Esophagus squamous epithelium (tissue), 5 donors: ENCODE measurements at regions not wholly inside any gene's neighbourhood (a gene's known extent, or its start where the extent isn't known, plus 50 kb on each side); places are given as distances from the start of the nearest gene placed in this dataset.
"Not testable (repeated sequence)": the region's sequence is repeated elsewhere in the genome, so short reads cannot be mapped to it uniquely, and the experiment has no call there.

Experiments
- DNase-seq: peaks from one replicate; lab custom pipeline; 2025; lab: John Stamatoyannopoulos, UW
- H3K27ac ChIP-seq, 4 donors: fragments of 200-600 bp; sonication (generic); one replicate each; pipeline ENCODE4 v1.5.1; 2016 to 2019; ENCODE audit warnings: mild to moderate bottlenecking in 1 of 4
- H3K27me3 ChIP-seq, 4 donors: fragments of 200-600 bp; sonication (generic); 1 replicate in 3 of 4; 2 replicates in 1 of 4; pipeline versions ENCODE4 v1.5.1 to v1.6.0; 2017 to 2021; ENCODE audit warnings: antibody characterized with exemption in 1 of 4
- H3K36me3 ChIP-seq, 3 donors: fragments of 200-600 bp; sonication (generic); one replicate each; pipeline ENCODE4 v1.5.1; 2016 to 2019
- H3K4me1 ChIP-seq, 3 donors: fragments of 200-600 bp; sonication (generic); one replicate each; pipeline ENCODE4 v1.5.1; 2017 to 2019
- H3K4me3 ChIP-seq, 4 donors: fragments of 200-600 bp; sonication (generic); 1 replicate in 3 of 4; 2 replicates in 1 of 4; pipeline ENCODE4 v1.5.1; 2016 to 2019; ENCODE audit warnings: mild to moderate bottlenecking in 2 of 4, moderate library complexity in 1 of 4
- H3K9me3 ChIP-seq, 3 donors: fragments of 200-600 bp; sonication (generic); one replicate each; pipeline ENCODE4 v1.5.1; 2016 to 2019
- CTCF ChIP-seq, 6 experiments: fragments of 450-650 bp in 4 of 6; fragments of 200-600 bp in 2 of 6; sonication (generic) in 2 of 6; IDR thresholded peaks; one replicate each; pipeline ENCODE4 v1.5.1; 2016 to 2019; ENCODE audit warnings: antibody characterized with exemption in 6 of 6, mild to moderate bottlenecking in 4 of 6, moderate library complexity in 4 of 6
- POLR2A ChIP-seq, 4 donors: fragments of 450-650 bp; IDR thresholded peaks; one replicate each; pipeline ENCODE4 v1.6.1; 2017; ENCODE audit warnings: antibody characterized with exemption in 4 of 4, mild to moderate bottlenecking in 4 of 4, moderate library complexity in 3 of 4
- WGBS, 2 donors: methylation state at CpG; one replicate each; pipeline ENCODE4 v1.1.5; 2018; 5-methylcytosine and 5-hydroxymethylcytosine counted together
- intact Hi-C: fragments of 100-400 bp; cut with DNase I; formaldehyde crosslinking; loops from one replicate; pipeline ENCODE4 v1.15.0; 2022
- donor health status: DM: yes; HTN: yes; CAD: no.

GRCh38 chrX:137143864-137144263 lies 110.1 kb upstream of the GPR101 start:
- intact Hi-C loops = no loop called here
- WGBS, 2 donors = 67 to 68% methylated on average over 5 of the region's 5 CpGs
- TF ChIP-seq CTCF (IDR thresholded peaks at IDR 0.05) = no peak
- no peak for TF ChIP-seq POLR2A (IDR thresholded peaks at IDR 0.05)

GRCh38 chrX:137122651-137123050 lies 88.9 kb upstream of the GPR101 start:
- H3K27me3 ChIP-seq, H3K36me3 ChIP-seq, H3K4me1 ChIP-seq, H3K27ac ChIP-seq, H3K4me3 ChIP-seq, DNase-seq, intact Hi-C loops: not testable (repeated sequence)
- 100% methylated on average over 1 of the region's 8 CpGs; no CpG with 5 or more reads in 1 of the 2 donors for WGBS, 2 donors
- peaks cover 0 to 13% (median 7%) of the 10 kb centered on the region in 3 donors for H3K9me3 ChIP-seq

More at GRCh38 chrX:137143864-137144263, 110.1 kb upstream of the GPR101 start:
- Histone ChIP-seq H3K4me3 (no peak overlapping the region), H3K36me3 (no peaks in the 10 kb centered on the region), H3K27me3 (no peaks in the 10 kb centered on the region), H3K9me3 (no peaks in the 10 kb centered on the region), H3K4me1 (no peaks in the 10 kb centered on the region), H3K27ac (no peak overlapping the region)
- DNase-seq = no peak

GRCh38 chrX:137119049-137119448 lies 85.3 kb upstream of the GPR101 start:
- H3K36me3 ChIP-seq = no peaks in the 10 kb centered on the region
- no peaks in the 10 kb centered on the region for H3K4me1 ChIP-seq
- no peak for DNase-seq
- peaks cover 0 to 13% (median 7%) of the 10 kb centered on the region in 3 donors for H3K9me3 ChIP-seq
- H3K27ac ChIP-seq = no peak overlapping the region
- no peaks in the 10 kb centered on the region for H3K27me3 ChIP-seq
- 26 to 31% methylated on average over 1 of the region's 1 CpG for WGBS, 2 donors
- intact Hi-C loops = no loop called here
- no peak overlapping the region for H3K4me3 ChIP-seq
- TF ChIP-seq CTCF (IDR thresholded peaks at IDR 0.05) = no peak
- TF ChIP-seq POLR2A (IDR thresholded peaks at IDR 0.05) = no peak

DNA sequence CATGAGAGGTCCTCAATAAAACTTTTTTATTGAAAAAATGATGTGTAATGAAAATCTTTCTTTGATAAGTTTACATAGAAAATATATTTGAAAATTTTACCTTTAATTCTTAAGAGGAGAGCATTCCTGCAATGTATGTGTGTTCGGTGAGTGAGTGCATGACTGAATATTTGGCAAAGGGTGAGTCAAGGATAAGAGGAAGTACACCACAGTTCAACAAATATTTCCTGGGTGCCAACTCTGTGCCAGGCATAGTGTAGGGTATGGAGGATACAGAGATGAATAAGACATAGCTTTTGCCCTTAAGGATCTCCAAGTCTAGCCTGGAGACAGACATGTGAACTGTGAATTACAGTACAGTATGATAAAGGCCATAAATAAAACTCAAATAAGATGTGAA lies 84.7 kb upstream of the GPR101 start:
- H3K27me3 ChIP-seq = no peaks in the 10 kb centered on the region
- TF ChIP-seq POLR2A (IDR thresholded peaks at IDR 0.05) = no peak
- TF ChIP-seq CTCF (IDR thresholded peaks at IDR 0.05) = no peak
- intact Hi-C loops = no loop called here
- 29 to 80% methylated on average over 1 of the region's 1 CpG for WGBS, 2 donors
- H3K4me3 ChIP-seq = no peak overlapping the region
- H3K9me3 ChIP-seq = peaks cover 0 to 13% (median 7%) of the 10 kb centered on the region in 3 donors
- H3K27ac ChIP-seq = no peak overlapping the region
- H3K36me3 ChIP-seq = no peaks in the 10 kb centered on the region
- no peaks in the 10 kb centered on the region for H3K4me1 ChIP-seq
- no peak for DNase-seq

DNA sequence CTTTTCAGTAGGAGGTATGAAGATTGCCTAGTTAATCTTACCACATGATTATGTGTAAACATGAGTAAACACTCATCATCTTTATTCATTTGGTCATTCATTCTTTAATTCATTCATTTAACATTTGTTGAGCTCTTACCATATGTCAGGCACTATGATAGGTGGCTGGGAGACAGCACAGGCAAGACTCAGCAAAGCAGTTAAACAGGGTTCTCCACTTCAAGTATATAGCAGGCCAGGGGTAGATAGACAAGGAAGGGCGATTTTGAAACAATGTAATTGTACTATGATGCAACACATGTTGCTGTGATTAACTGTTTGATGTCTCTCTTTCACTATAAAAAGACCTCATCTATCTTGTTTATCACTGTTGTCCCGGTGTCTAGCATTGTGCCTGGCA lies 84.3 kb upstream of the GPR101 start:
- H3K27me3 ChIP-seq = no peaks in the 10 kb centered on the region
- no peaks in the 10 kb centered on the region for H3K4me1 ChIP-seq
- 23 to 44% methylated on average over 2 of the region's 2 CpGs for WGBS, 2 donors
- H3K4me3 ChIP-seq = no peak overlapping the region
- H3K27ac ChIP-seq = no peak overlapping the region
- TF ChIP-seq POLR2A (IDR thresholded peaks at IDR 0.05) = no peak
- TF ChIP-seq CTCF (IDR thresholded peaks at IDR 0.05) = no peak
- no peaks in the 10 kb centered on the region for H3K36me3 ChIP-seq
- no peak for DNase-seq
- intact Hi-C loops = no loop called here
- H3K9me3 ChIP-seq = peaks cover 0 to 13% (median 7%) of the 10 kb centered on the region in 3 donors

- H3K4me3 ChIP-seq, H3K9me3 ChIP-seq, H3K27ac ChIP-seq, H3K4me1 ChIP-seq, intact Hi-C loops, H3K27me3 ChIP-seq, H3K36me3 ChIP-seq, DNase-seq: not testable (repeated sequence)
- WGBS, 2 donors = 95 to 100% methylated on average over 1 to 3 of the region's 3 CpGs
Observed at GRCh38 chrX:137107877-137108276, 74.1 kb upstream of the GPR101 start.
